Nephron progenitor cell (in vitro differentiated cells): ENCODE measurements at regions not wholly inside any gene's neighbourhood (a gene's known extent, or its start where the extent isn't known, plus 50 kb on each side); places are given as distances from the start of the nearest gene placed in this dataset.

Source experiments
- DNase-seq: peaks from one replicate; pipeline ENCODE4 v3.0.0; 2021
- H3K27ac Mint-ChIP-seq: 2 replicates; pipeline ENCODE4 v1.8.0; 2021; ENCODE audit warnings: mild to moderate bottlenecking, moderate library complexity, mixed read lengths
- H3K27me3 Mint-ChIP-seq: 2 replicates; pipeline ENCODE4 v1.8.0; 2021; ENCODE audit warnings: mild to moderate bottlenecking, low read depth, mixed read lengths; ENCODE audit not compliant: poor library complexity
- H3K36me3 Mint-ChIP-seq: 2 replicates; pipeline ENCODE4 v1.8.0; 2021; ENCODE audit warnings: low read depth, mixed read lengths
- H3K4me1 Mint-ChIP-seq: 2 replicates; pipeline ENCODE4 v1.8.0; 2021; ENCODE audit warnings: mixed read lengths
- H3K4me3 Mint-ChIP-seq: 2 replicates; pipeline ENCODE4 v1.8.0; 2021; ENCODE audit warnings: mild to moderate bottlenecking, moderate library complexity, mixed read lengths
- H3K9me3 Mint-ChIP-seq: 2 replicates; pipeline ENCODE4 v1.8.0; 2021; ENCODE audit warnings: mild to moderate bottlenecking, moderate library complexity, mixed read lengths
- TF ChIP-seq, protein P1 (sequence below): fragments of 200-600 bp; sonication (generic); IDR thresholded peaks from 2 replicates; pipeline ENCODE4 v1.5.0; 2021; ENCODE audit warnings: antibody characterized with exemption

- peaks cover 35% of the 10 kb centered on the region for H3K9me3 Mint-ChIP-seq
- peaks cover 3% of the 10 kb centered on the region for H3K27me3 Mint-ChIP-seq
- TF ChIP-seq, protein P1, sequence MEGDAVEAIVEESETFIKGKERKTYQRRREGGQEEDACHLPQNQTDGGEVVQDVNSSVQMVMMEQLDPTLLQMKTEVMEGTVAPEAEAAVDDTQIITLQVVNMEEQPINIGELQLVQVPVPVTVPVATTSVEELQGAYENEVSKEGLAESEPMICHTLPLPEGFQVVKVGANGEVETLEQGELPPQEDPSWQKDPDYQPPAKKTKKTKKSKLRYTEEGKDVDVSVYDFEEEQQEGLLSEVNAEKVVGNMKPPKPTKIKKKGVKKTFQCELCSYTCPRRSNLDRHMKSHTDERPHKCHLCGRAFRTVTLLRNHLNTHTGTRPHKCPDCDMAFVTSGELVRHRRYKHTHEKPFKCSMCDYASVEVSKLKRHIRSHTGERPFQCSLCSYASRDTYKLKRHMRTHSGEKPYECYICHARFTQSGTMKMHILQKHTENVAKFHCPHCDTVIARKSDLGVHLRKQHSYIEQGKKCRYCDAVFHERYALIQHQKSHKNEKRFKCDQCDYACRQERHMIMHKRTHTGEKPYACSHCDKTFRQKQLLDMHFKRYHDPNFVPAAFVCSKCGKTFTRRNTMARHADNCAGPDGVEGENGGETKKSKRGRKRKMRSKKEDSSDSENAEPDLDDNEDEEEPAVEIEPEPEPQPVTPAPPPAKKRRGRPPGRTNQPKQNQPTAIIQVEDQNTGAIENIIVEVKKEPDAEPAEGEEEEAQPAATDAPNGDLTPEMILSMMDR, result no peak
- no peak for DNase-seq
- no peak overlapping the region for H3K4me3 Mint-ChIP-seq
- H3K4me1 Mint-ChIP-seq, result no peaks in the 10 kb centered on the region
- no peak overlapping the region for H3K27ac Mint-ChIP-seq
- no peaks in the 10 kb centered on the region for H3K36me3 Mint-ChIP-seq
Observed at GRCh38 chr11:94254214-94254613, 50.2 kb upstream of the IZUMO1R start.
